ENCODE measurements at regions not wholly inside any gene's neighbourhood (a gene's known extent, or its start where the extent isn't known, plus 50 kb on each side); places are given as distances from the start of the nearest gene placed in this dataset.

DNA sequence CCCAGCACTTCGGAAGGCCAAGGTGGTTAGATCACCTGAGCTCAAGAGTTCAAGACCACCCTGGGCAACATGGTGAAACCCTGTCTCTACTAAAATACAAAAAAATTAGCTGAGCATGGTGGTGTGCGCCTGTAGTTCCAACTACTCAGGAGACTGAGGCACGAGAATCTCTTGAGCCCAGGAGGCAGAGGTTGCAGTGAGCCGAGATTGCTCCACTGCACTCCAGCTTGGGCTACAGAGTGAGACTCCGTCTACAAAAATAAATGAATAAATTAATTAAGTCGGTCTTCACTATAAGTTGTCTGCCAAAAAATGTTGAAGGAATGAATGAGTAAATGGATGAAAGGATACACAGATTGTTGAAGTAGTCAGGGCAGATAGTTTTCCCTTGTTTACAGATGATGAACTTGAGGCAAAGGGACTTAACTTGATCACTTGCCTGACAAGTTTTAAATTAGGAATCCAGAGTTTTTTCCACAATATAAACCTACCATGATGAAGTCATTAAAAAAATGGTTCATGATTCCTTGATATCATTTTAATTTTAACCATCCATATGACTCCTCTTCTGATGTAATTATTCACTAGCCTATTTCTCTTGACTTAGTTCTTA, 130.8 kb downstream of the TLR5 start:
- Histone ChIP-seq H3K4me1 (ENCODE audit: low read depth) (peaks cover 4% of the 10 kb centered on the region), H3K36me3 (ENCODE audit: low read depth) (no peaks in the 10 kb centered on the region), H3K4me3 (no peak overlapping the region), H3K9me3 (no peaks in the 10 kb centered on the region)
- ATAC-seq (no peak), DNase-seq (no peak)
- intact Hi-C loops (cut with DNase I, micrococcal nuclease), result no loop called here
- TF ChIP-seq, protein P1, sequence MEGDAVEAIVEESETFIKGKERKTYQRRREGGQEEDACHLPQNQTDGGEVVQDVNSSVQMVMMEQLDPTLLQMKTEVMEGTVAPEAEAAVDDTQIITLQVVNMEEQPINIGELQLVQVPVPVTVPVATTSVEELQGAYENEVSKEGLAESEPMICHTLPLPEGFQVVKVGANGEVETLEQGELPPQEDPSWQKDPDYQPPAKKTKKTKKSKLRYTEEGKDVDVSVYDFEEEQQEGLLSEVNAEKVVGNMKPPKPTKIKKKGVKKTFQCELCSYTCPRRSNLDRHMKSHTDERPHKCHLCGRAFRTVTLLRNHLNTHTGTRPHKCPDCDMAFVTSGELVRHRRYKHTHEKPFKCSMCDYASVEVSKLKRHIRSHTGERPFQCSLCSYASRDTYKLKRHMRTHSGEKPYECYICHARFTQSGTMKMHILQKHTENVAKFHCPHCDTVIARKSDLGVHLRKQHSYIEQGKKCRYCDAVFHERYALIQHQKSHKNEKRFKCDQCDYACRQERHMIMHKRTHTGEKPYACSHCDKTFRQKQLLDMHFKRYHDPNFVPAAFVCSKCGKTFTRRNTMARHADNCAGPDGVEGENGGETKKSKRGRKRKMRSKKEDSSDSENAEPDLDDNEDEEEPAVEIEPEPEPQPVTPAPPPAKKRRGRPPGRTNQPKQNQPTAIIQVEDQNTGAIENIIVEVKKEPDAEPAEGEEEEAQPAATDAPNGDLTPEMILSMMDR (IDR thresholded peaks at IDR 0.05), result no peak

DNA sequence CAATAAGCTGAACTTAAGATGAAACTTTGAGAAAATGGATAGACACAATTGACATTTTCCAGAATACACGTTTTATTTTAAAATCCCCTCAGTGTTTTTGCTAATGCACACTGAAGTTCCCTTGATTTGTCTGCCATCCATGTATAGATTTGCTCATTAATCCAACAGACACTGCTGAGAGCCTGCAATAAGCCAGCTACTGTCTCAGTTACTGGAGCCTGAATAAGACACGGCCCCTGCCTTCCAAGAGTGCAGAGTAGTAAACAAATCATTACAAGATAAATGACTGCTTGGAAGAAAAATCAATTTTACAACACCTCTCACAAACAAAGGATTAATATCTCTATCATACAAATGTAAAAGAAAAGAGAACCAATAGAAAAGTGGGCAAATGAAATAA, 130.1 kb downstream of the TLR5 start:
- TF ChIP-seq, protein P1 (IDR thresholded peaks at IDR 0.05), result no peak
- intact Hi-C loops (cut with DNase I, micrococcal nuclease), result no loop called here

DNA sequence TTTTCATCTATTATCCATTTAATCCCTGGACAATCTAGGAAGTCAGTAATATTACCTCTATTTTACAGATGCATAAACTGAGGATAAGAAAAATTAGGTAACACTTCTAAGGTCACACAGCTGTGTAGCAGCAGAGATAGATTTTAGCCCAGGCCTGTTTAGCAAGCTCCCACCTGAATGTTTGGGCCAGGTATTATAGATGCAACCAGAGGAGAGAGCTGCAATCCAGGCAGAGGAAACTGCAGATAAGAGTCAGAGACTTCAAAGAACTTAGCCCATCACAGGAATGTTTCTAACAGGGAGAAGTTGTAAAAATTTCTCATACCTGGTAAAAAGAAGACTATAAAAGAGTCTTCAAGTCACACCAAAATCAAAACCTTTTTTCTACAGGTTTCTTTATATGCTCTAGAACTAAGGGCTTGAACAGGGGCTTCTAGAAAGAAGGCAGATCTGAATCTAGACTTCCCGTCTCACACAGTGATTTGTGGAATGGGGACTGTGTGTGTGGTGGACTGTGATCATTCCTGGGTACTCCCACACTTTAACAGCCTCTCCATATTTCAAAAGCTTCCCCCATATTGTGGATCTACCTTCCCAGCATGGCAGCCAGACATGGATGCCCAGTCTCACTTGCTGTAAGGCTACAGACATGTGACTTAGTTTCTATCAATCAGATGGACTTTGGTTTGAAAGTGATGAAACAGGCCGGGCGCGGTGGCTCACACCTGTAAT, 128.7 kb downstream of the TLR5 start:
- H3K4me1 ChIP-seq (ENCODE audit: low read depth), result peaks cover 4% of the 10 kb centered on the region
- no peaks in the 10 kb centered on the region for H3K9me3 ChIP-seq
- TF ChIP-seq, protein P1 (IDR thresholded peaks at IDR 0.05), result no peak
- intact Hi-C loops (cut with DNase I, micrococcal nuclease), result no loop called here
- ATAC-seq (no peak), DNase-seq (no peak)
- no peak overlapping the region for H3K4me3 ChIP-seq
- no peaks in the 10 kb centered on the region for H3K36me3 ChIP-seq (ENCODE audit: low read depth)

More for the DNA sequence above, 130.1 kb downstream of the TLR5 start:
- H3K36me3 ChIP-seq (ENCODE audit: low read depth), result no peaks in the 10 kb centered on the region
- no peak for ATAC-seq
- H3K4me3 ChIP-seq, result no peak overlapping the region
- H3K9me3 ChIP-seq, result no peaks in the 10 kb centered on the region
- no peak for DNase-seq
- peaks cover 4% of the 10 kb centered on the region for H3K4me1 ChIP-seq (ENCODE audit: low read depth)

DNA sequence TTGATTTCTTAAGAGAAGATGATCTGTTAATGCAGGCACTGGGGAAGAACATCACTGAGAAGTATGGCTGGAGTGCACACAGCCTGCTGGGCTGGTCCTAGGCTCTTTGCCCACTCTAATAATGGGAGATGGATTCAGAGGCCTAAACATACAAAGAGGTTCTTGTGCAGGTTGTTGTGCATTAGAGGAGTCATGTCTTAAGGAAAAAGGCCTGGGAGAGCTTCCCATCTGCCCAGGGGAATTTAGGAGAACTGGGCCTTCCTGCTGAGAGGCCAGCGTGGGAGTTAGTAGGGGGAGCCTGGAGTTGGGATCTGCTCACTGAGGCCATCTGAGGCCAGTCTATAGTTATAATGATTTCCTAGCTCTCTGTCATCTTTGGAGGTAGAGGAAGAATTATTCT, 126.7 kb downstream of the TLR5 start:
- DNase-seq (no peak), ATAC-seq (no peak)
- no peaks in the 10 kb centered on the region for H3K36me3 ChIP-seq (ENCODE audit: low read depth)
- TF ChIP-seq, protein P1 (IDR thresholded peaks at IDR 0.05), result no peak
- H3K4me3 ChIP-seq, result no peak overlapping the region
- peaks cover 4% of the 10 kb centered on the region for H3K4me1 ChIP-seq (ENCODE audit: low read depth)
- intact Hi-C loops (cut with DNase I, micrococcal nuclease), result no loop called here
- no peaks in the 10 kb centered on the region for H3K9me3 ChIP-seq

DNA sequence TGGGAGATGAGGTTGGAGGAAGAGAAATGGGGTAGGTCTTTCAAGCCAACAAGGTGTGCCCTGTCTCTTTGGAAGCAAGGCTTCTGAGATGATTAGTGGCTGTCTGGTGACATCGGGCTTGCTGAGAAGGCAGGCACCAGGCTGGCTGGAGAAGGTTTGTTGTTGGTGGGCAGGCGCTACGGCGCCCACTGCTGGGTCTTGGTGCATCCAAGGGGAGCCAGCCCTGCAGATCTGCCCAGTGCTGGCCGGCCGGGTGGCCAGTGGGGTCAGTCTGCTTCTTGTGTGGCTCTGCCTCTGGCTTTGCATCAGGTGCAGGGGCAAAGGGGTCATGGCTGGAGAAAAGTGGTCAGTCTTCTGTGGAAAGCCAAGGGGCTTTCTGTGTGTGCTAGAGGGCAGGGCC, 126.2 kb downstream of the TLR5 start:
- ATAC-seq, result no peak

More for the DNA sequence above, 126.2 kb downstream of the TLR5 start:
- Histone ChIP-seq H3K36me3 (ENCODE audit: low read depth) (no peaks in the 10 kb centered on the region), H3K9me3 (no peaks in the 10 kb centered on the region), H3K4me1 (ENCODE audit: low read depth) (peaks cover 4% of the 10 kb centered on the region), H3K4me3 (no peak overlapping the region)
- DNase-seq, result no peak
- TF ChIP-seq, protein P1 (IDR thresholded peaks at IDR 0.05), result no peak
- intact Hi-C loops (cut with DNase I, micrococcal nuclease), result no loop called here
